ENCODE measurements at regions not wholly inside any gene's neighbourhood (a gene's known extent, or its start where the extent isn't known, plus 50 kb on each side); places are given as distances from the start of the nearest gene placed in this dataset.

- Mint-ChIP-seq H3K36me3 (ENCODE audit: low read depth) (no peaks in the 10 kb centered on the region), H3K9me3 (peaks cover 2% of the 10 kb centered on the region), H3K27me3 (ENCODE audit: insufficient read depth) (peaks cover 5% of the 10 kb centered on the region), H3K4me1 (no peaks in the 10 kb centered on the region), H3K4me3 (no peak overlapping the region), H3K27ac (no peak overlapping the region)
- no peak overlapping the region for H3K27ac ChIP-seq (ENCODE audit: low read depth, low read length)
- 88 to 92% methylated on average over 2 to 3 of the region's 3 CpGs for WGBS, 2 experiments (ENCODE audit: insufficient coverage in 1 of 2, insufficient read length in 1 of 2)
- no peaks in the 10 kb centered on the region for H3K27me3 ChIP-seq (ENCODE audit: control insufficient read depth, insufficient read depth, low read length, poor library complexity, severe bottlenecking)
- H3K4me3 ChIP-seq (ENCODE audit: low read length) = no peak overlapping the region
- no peaks in the 10 kb centered on the region for H3K9me3 ChIP-seq (ENCODE audit: control insufficient read depth, low read length)
- H3K9ac ChIP-seq (ENCODE audit: extremely low read depth, low read length, poor library complexity, severe bottlenecking) = no peak overlapping the region
- TF ChIP-seq, protein P1, sequence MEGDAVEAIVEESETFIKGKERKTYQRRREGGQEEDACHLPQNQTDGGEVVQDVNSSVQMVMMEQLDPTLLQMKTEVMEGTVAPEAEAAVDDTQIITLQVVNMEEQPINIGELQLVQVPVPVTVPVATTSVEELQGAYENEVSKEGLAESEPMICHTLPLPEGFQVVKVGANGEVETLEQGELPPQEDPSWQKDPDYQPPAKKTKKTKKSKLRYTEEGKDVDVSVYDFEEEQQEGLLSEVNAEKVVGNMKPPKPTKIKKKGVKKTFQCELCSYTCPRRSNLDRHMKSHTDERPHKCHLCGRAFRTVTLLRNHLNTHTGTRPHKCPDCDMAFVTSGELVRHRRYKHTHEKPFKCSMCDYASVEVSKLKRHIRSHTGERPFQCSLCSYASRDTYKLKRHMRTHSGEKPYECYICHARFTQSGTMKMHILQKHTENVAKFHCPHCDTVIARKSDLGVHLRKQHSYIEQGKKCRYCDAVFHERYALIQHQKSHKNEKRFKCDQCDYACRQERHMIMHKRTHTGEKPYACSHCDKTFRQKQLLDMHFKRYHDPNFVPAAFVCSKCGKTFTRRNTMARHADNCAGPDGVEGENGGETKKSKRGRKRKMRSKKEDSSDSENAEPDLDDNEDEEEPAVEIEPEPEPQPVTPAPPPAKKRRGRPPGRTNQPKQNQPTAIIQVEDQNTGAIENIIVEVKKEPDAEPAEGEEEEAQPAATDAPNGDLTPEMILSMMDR (conservative IDR thresholded peaks at IDR 0.05) = no peak
- H3K36me3 ChIP-seq (ENCODE audit: control insufficient read depth, insufficient read depth, low read length) = no peaks in the 10 kb centered on the region
- no peak for DNase-seq
- H3K4me1 ChIP-seq (ENCODE audit: control insufficient read depth, insufficient read depth, low read length) = no peaks in the 10 kb centered on the region
Measured at GRCh38 chr9:8095672-8096086, 296.1 kb upstream of the DMAC1 start.

GRCh38 chr9:8088477-8088876, 288.9 kb upstream of the DMAC1 start:
- H3K4me1 Mint-ChIP-seq = no peaks in the 10 kb centered on the region
- H3K27me3 Mint-ChIP-seq (ENCODE audit: insufficient read depth) = peaks cover 12% of the 10 kb centered on the region
- H3K9ac ChIP-seq (ENCODE audit: extremely low read depth, low read length, poor library complexity, severe bottlenecking) = no peak overlapping the region
- H3K9me3 Mint-ChIP-seq = no peaks in the 10 kb centered on the region
- H3K4me3 ChIP-seq (ENCODE audit: low read length) = no peak overlapping the region
- H3K27ac Mint-ChIP-seq = no peak overlapping the region
- H3K36me3 ChIP-seq (ENCODE audit: control insufficient read depth, insufficient read depth, low read length) = no peaks in the 10 kb centered on the region
- H3K4me1 ChIP-seq (ENCODE audit: control insufficient read depth, insufficient read depth, low read length) = no peaks in the 10 kb centered on the region
- no peaks in the 10 kb centered on the region for H3K9me3 ChIP-seq (ENCODE audit: control insufficient read depth, low read length)
- H3K36me3 Mint-ChIP-seq (ENCODE audit: low read depth) = no peaks in the 10 kb centered on the region
- H3K4me3 Mint-ChIP-seq = no peak overlapping the region
- H3K27me3 ChIP-seq (ENCODE audit: control insufficient read depth, insufficient read depth, low read length, poor library complexity, severe bottlenecking) = no peaks in the 10 kb centered on the region
- no peak for DNase-seq
- H3K27ac ChIP-seq (ENCODE audit: low read depth, low read length) = no peak overlapping the region
- TF ChIP-seq, protein P1 (conservative IDR thresholded peaks at IDR 0.05) = no peak

DNA sequence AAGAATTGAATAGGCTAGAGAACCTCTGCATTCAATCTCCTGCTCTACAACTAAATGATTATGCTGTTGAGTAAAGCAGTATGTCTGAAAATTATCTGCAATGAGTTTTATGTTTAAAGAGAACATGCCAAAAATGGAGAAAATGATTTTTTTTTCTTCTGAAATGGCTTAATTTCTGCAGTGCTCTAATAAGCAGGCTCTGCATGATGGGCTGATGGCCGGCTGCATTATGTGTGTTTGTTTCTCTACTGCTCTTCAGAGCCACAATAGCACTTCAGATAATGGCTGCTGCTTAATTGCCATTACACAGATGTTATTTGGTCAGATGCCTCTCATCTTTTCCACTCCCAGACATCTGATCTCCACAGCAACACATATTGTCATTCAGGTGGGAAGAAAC, 286.4 kb upstream of the DMAC1 start:
- H3K4me3 Mint-ChIP-seq = no peak overlapping the region
- peaks cover 32% of the 10 kb centered on the region for H3K27me3 Mint-ChIP-seq (ENCODE audit: insufficient read depth)
- peaks cover 3% of the 10 kb centered on the region for H3K9me3 Mint-ChIP-seq
- Histone ChIP-seq H3K4me1 (ENCODE audit: control insufficient read depth, insufficient read depth, low read length) (no peaks in the 10 kb centered on the region), H3K27me3 (ENCODE audit: control insufficient read depth, insufficient read depth, low read length, poor library complexity, severe bottlenecking) (no peaks in the 10 kb centered on the region), H3K36me3 (ENCODE audit: control insufficient read depth, insufficient read depth, low read length) (no peaks in the 10 kb centered on the region), H3K9me3 (ENCODE audit: control insufficient read depth, low read length) (no peaks in the 10 kb centered on the region), H3K4me3 (ENCODE audit: low read length) (no peak overlapping the region), H3K9ac (ENCODE audit: extremely low read depth, low read length, poor library complexity, severe bottlenecking) (no peak overlapping the region), H3K27ac (ENCODE audit: low read depth, low read length) (no peak overlapping the region)
- no peaks in the 10 kb centered on the region for H3K4me1 Mint-ChIP-seq
- TF ChIP-seq, protein P1 (conservative IDR thresholded peaks at IDR 0.05) = no peak
- H3K36me3 Mint-ChIP-seq (ENCODE audit: low read depth) = no peaks in the 10 kb centered on the region
- 84% methylated on average over 1 of the region's 1 CpG; no CpG with 5 or more reads in 1 of the 2 experiments for WGBS, 2 experiments (ENCODE audit: insufficient coverage in 1 of 2, insufficient read length in 1 of 2)
- no peak overlapping the region for H3K27ac Mint-ChIP-seq
- no peak for DNase-seq
